Omental fat pad (tissue), 3 donors: ENCODE measurements at regions not wholly inside any gene's neighbourhood (a gene's known extent, or its start where the extent isn't known, plus 50 kb on each side); places are given as distances from the start of the nearest gene placed in this dataset.

Source experiments
- ATAC-seq: fragments of 150-250 bp; one replicate; pipeline ENCODE4 v1.9.1; 2016; ENCODE audit warnings: mild to moderate bottlenecking, moderate library complexity; ENCODE audit not compliant: low FRiP score
- DNase-seq: peaks from one replicate; pipeline ENCODE4 v3.0.0-alpha.2; 2019; ENCODE audit warnings: low spot score
- TF ChIP-seq, protein P1 (sequence below), 3 donors: fragments of 450-650 bp; IDR thresholded peaks; one replicate each; pipeline ENCODE4 v1.5.1; 2016 to 2017; ENCODE audit warnings: antibody characterized with exemption in 3 of 3, mild to moderate bottlenecking in 3 of 3, moderate library complexity in 2 of 3

DNA sequence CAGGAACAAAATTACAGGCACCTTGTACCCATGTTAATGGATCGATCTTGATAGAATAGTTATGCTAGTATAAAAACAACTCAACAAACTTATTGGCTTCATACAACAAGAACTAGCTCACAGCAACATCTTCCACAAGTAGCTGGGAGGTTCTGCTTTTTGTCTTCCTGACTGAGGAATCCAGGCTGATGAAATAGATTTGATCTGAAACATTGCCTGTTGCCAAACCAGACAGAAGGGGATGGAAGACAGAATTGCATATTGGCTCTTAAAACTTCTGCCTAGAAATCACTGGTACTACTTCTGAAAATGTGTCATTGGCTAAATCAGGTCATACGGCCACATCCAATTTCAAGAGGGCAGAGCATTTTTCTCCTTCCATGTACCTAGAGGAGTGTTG is 267.3 kb downstream of the RFC3 start:
- DNase-seq: no peak
- ATAC-seq: no peak
- TF ChIP-seq, protein P1, sequence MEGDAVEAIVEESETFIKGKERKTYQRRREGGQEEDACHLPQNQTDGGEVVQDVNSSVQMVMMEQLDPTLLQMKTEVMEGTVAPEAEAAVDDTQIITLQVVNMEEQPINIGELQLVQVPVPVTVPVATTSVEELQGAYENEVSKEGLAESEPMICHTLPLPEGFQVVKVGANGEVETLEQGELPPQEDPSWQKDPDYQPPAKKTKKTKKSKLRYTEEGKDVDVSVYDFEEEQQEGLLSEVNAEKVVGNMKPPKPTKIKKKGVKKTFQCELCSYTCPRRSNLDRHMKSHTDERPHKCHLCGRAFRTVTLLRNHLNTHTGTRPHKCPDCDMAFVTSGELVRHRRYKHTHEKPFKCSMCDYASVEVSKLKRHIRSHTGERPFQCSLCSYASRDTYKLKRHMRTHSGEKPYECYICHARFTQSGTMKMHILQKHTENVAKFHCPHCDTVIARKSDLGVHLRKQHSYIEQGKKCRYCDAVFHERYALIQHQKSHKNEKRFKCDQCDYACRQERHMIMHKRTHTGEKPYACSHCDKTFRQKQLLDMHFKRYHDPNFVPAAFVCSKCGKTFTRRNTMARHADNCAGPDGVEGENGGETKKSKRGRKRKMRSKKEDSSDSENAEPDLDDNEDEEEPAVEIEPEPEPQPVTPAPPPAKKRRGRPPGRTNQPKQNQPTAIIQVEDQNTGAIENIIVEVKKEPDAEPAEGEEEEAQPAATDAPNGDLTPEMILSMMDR (IDR thresholded peaks at IDR 0.05): no peak

GRCh38 chr13:34086281-34086680 is 268.3 kb downstream of the RFC3 start:
- no peak for ATAC-seq
- TF ChIP-seq, protein P1 (IDR thresholded peaks at IDR 0.05): no peak
- DNase-seq: no peak

DNA sequence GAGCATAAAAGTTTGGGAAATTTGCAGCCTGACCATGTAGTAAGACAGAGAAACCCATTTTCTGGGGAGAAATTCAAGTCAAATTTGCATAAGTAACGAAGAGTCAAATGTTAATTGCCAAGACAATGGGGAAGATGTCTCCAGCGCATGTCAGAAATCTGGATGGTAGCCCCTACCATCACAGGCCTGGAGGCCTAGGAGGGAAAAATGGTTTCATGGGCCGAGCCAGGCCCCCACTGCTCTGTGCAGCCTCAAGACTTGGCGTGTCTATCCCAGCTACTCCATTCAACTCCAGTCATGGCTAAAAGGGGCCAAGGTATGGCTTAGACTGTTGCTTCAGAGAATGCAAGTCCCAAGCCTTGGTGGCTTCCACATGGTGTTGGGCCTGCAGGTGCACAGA is 269.8 kb downstream of the RFC3 start:
- ATAC-seq (no peak), DNase-seq (no peak)
- TF ChIP-seq, protein P1 (IDR thresholded peaks at IDR 0.05): no peak

DNA sequence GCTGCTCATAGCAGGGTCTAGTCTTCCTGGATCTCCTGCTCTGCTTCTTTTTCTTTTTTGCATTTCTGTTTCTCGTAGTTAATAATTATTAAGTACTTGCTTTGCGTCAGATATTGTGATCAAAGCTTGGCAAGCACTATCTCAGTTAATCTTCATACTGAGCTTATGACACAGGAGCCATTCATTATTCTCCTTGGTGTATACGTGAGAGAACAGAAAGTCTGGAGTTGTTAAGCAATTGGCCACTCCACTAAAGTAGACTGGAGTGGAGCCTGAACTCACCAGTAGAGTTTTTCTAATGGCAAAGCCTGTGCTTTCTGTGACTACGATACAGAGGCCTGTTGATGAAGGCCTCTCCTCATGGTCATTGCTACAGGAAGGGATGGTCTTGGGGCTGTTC is 285.9 kb downstream of the RFC3 start:
- no peak for DNase-seq
- no peak for ATAC-seq
- TF ChIP-seq, protein P1 (IDR thresholded peaks at IDR 0.05): no peak

DNA sequence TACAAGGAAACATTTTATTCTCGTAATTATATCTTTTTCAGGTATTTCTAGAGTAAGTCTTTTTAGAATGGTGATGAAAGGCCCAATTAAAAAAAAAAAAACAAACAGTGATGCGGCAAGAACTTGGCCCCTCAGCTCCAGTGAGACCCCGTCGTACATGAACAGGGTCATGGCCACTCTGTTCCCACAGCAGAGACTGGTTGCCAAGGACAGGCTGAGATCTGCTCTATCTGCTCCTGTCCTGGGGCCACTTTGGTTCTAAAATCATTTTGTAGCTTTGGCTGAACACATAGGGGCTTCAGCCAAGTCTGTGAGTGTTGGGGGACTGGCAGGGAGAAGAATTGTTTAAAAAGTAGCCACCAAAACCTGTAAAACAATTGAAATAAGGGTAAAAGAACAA is 286.9 kb downstream of the RFC3 start:
- no peak for ATAC-seq
- DNase-seq: no peak
- TF ChIP-seq, protein P1 (IDR thresholded peaks at IDR 0.05): no peak

GRCh38 chr13:34107806-34108205 is 289.9 kb downstream of the RFC3 start:
- no peak for ATAC-seq
- no peak for DNase-seq
- TF ChIP-seq, protein P1 (IDR thresholded peaks at IDR 0.05): no peak

DNA sequence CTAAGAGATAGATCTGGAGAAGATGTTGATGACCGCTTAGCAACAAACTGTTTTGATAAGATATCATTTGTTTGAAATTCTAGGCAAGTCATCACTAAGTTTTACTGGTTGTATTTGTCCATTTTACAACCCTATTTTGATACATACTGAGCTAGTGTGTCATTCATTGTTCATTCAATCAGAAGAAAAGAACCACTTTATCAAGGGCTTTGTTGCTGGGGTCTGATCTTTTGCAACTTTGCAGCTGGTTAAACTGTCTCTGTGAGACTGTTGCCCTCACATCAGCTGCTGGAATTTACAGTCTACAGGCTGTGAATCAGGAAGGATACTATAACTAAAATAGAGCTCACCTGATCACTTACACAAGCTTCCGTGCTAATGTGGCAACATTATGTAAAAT is 290.5 kb downstream of the RFC3 start:
- DNase-seq (no peak), ATAC-seq (no peak)
- TF ChIP-seq, protein P1 (IDR thresholded peaks at IDR 0.05): no peak
